ENCODE measurements at regions not wholly inside any gene's neighbourhood (a gene's known extent, or its start where the extent isn't known, plus 50 kb on each side); places are given as distances from the start of the nearest gene placed in this dataset.
A peak's percentile ranks its signal among the peaks of the same experiment; 100 is the strongest.

GRCh38 chr5:15023846-15024245 is 152.3 kb upstream of the ANKH start:
- TF ChIP-seq, protein P1, sequence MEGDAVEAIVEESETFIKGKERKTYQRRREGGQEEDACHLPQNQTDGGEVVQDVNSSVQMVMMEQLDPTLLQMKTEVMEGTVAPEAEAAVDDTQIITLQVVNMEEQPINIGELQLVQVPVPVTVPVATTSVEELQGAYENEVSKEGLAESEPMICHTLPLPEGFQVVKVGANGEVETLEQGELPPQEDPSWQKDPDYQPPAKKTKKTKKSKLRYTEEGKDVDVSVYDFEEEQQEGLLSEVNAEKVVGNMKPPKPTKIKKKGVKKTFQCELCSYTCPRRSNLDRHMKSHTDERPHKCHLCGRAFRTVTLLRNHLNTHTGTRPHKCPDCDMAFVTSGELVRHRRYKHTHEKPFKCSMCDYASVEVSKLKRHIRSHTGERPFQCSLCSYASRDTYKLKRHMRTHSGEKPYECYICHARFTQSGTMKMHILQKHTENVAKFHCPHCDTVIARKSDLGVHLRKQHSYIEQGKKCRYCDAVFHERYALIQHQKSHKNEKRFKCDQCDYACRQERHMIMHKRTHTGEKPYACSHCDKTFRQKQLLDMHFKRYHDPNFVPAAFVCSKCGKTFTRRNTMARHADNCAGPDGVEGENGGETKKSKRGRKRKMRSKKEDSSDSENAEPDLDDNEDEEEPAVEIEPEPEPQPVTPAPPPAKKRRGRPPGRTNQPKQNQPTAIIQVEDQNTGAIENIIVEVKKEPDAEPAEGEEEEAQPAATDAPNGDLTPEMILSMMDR (IDR thresholded peaks at IDR 0.05), result no peak

- TF ChIP-seq, protein P1 (IDR thresholded peaks at IDR 0.05), result no peak
These were observed 151.7 kb upstream of the ANKH start for GRCh38 chr5:15023266-15023665.

DNA sequence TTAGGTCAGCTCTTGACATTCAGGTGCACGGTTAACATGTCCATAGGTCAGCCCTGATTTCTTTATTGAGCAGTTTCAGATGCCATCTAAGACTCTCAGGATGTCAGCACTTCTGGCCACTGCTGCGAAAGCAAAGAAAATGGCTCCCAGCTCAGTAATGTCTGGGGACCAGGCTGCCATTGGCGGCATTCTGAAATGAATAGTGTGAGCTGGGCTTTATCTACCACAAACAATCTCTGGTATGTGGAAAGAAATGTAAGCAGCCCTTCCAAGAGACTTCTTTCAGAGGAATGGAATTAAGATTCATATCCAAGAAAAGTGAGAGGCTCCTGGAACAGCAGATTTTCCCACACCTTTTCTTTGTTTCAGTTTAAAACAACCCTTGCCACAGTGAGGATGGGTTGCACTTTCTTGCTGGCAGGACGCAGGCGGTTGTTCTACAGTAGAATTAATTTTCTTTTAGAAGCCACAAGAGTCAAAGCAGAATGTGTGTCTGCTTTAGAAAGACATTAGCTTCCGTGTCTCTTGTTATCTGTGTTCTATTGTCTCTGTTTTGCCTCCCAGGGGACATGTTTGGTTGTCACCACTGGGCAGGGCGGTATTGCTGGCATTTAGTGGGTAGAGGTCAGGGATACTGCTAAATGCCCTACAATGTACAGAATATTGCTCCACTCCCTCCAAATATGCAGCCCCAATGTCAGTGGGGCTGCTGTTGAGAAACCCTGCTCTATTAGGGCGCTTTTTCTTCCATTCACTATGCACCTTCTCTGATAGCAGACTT is 149.9 kb upstream of the ANKH start:
- TF ChIP-seq, protein P1 (IDR thresholded peaks at IDR 0.05), result no peak

DNA sequence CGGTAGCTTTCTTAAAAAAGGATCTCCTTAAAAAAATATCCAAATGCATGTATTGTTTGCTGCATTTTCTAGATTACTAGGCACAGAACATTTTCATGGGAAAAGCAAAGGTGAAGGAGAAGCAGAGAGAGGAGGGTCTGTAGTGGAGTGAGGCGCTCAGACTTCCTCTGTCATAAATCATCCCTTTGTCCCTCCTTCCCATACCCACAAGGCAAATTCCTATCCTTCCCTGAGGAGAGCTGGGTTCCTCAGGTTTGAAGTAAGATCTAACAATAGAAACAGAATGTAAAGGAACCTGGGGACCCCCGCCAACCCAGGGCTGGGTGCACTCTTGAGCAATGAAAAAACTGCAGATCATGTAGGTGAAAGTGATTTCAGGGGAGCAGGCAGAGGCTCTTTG is 149.2 kb upstream of the ANKH start:
- TF ChIP-seq, protein P1 (IDR thresholded peaks at IDR 0.05), result no peak

GRCh38 chr5:15014809-15015208 is 143.2 kb upstream of the ANKH start:
- TF ChIP-seq, protein P1 (IDR thresholded peaks at IDR 0.05), result no peak

DNA sequence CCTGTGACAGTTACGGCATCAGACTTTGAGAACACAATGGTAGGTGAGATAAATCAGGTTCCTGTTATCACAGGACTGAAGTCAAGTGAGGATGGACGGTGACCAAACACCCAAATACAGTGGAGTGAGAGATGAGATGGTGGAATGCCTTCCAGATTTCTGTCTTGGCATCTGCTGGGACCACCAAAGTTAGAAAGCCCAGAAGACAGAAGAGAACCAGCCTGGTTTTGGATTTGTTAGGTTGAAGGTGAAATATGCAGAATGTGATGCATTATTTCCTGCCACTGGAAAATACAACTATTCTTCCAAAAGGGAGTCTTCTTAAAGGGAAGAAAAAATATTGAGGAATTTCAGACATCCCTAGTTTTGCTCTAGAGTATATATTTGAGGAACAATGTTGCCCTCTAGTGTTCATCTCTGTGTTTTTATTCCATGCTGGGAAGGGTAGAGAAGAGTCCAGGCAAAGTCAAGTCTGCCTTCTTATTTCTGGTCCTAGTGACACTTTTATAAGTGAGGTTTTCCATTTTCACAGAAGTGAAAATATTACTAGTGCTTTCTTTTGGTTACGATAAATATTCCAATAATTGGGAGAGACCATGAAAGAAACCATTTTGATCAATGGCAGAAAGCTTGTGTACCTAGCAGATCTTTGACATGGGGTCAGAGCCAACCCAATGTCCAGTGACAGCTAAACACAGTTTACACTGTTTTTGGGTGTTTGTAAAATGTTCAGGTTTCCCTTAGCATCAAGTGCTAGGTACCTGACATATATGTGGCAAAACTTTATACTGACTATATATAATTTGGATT is 142.3 kb upstream of the ANKH start:
- TF ChIP-seq, protein P1 (IDR thresholded peaks at IDR 0.05), result peak; percentile 77

DNA sequence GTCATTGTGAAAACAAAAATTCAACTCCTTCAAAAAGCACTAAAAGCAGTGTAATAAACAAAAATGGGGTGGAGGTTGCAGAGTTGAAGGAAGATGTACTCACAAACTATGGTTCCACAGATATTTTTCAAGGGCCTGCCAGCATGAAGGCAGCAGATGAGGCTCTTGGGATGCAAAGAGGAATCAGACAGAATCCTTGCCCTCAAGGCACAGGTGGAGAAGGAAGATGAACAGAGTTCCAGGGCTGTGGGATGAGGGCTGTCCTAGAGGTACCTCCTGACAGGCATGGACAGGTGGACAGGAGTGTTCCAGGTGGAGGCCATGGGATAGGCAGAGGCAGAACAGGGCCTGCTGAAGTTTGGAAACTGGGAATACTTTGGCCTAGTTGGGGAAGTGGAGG is 140.5 kb upstream of the ANKH start:
- TF ChIP-seq, protein P1 (IDR thresholded peaks at IDR 0.05), result no peak

All from LNCAP (cell line).